Ovary (tissue), 3 donors: ENCODE measurements at regions not wholly inside any gene's neighbourhood (a gene's known extent, or its start where the extent isn't known, plus 50 kb on each side); places are given as distances from the start of the nearest gene placed in this dataset.

Source experiments
- CTCF ChIP-seq, 3 donors: fragments of 450-650 bp in 2 of 3; fragments of 200-600 bp in 1 of 3; IDR thresholded peaks; one replicate each; pipeline versions ENCODE4 v1.5.1 to v1.8.0; 2016 to 2022; ENCODE audit warnings: antibody characterized with exemption in 3 of 3, mild to moderate bottlenecking in 1 of 3
- EP300 ChIP-seq: sonication (generic); formaldehyde crosslinking; IDR thresholded peaks from one replicate; pipeline ENCODE4 v1.6.1; 2017; ENCODE audit warnings: antibody characterized with exemption
- POLR2A ChIP-seq: fragments of 450-650 bp; IDR thresholded peaks from one replicate; pipeline ENCODE4 v1.6.1; 2017; ENCODE audit warnings: antibody characterized with exemption, mild to moderate bottlenecking, moderate library complexity
- donor health status: DM: no; HTN: no; CAD: no.

GRCh38 chr4:96390404-96390803, 550.5 kb downstream of the PDHA2 start:
- no peak for TF ChIP-seq POLR2A
- no peak for TF ChIP-seq CTCF (IDR thresholded peaks at IDR 0.05)
- no peak for TF ChIP-seq EP300
